ENCODE measurements at regions not wholly inside any gene's neighbourhood (a gene's known extent, or its start where the extent isn't known, plus 50 kb on each side); places are given as distances from the start of the nearest gene placed in this dataset.

DNA sequence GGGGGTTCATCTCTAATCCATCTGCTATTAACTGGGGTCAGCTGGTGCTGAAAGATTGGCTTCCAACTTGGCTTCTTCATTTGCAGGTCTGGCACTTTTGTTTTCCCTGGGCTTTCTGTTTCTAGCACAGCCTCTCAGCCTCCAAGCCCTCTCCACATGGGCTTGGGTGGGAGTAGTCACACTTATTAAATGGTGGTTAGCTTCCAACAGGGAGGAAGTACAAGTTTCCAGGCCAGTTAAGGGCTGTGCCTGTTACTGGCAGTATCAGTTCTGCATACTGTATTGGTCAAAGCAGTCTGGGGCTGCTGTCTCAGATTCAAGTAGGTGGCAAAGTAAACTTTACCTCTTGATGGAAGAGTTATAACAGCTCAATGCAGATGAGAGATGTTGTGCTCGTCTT, 627.1 kb upstream of the CCDC54 start:
- no peak for DNase-seq (ENCODE audit: low read depth in 2 of 2)

DNA sequence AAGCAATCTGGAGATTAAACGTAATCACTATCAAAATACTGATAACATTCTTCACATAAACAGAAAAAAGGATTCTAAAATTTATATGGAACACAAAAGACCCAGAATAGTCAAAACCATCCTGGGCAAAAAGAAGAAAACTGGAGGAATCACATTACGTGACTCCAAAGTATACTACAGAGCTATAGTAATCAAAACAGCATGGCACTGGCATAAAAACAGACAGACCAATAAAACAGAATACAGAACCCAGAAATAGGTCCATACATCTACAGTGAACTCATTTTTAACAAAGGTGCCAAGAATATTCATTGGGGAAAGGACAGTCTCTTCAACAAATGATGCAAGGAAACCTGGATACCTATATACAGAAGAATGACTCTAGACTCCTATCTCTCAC, 621.9 kb upstream of the CCDC54 start:
- DNase-seq (ENCODE audit: low read depth in 2 of 2), result no peak

DNA sequence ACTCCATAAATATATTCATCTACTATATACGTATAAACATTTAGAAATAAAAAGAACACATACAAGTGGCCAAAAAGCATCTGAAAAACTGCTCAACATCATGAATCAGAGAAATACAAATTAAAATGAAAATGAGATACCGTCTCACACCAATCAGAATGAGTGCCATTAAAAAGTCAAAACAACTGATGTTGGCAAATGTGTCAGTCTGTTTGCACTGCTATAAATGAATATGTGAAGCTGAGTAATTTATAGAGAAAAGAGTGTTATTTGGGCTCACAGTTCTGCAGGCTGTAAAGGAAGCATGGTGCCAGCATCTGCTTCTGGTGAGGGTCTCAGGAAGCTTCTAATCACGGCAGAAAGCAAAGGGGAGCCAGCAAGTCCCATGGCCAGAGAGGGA, 620.3 kb upstream of the CCDC54 start:
- DNase-seq (ENCODE audit: low read depth in 2 of 2), result no peak

DNA sequence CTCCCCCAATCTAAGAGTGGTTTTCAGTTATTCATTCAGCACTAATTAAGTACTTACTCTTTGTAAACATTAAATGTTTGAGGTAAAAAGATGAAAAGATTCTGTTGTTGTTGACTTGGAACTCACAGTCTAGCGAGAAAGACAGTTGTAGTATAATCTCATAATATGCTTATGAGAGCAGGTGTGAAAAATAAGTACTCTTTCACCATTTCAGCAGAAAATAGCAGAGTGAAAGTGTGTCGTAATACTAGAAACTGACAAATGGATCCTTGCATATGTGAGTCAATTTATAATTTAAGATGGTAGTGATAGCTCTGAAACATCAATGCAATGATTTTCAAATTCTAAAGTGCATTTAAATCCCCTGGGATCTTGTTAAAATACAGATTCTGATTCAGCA, 618.8 kb upstream of the CCDC54 start:
- DNase-seq (ENCODE audit: low read depth in 2 of 2), result peak in 1 of 2 experiments; percentile 20

DNA sequence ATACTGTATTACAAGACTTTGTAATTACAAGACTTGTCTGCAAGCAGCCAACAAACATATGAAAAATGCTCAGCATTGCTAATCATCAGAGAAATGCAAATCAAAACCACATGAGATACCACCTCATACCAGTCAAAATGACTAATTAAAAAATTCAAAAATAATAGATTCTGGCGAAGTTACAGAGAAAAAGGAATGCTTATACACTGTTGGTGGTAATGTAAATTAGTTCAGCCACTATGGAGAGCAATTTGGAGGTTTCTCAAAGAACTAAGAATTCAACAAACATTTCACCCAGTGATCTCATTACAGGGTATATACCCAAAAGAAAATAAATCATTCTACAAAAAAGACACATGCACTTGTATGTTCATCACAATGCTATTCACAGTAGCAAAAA, 617.5 kb upstream of the CCDC54 start:
- DNase-seq (ENCODE audit: low read depth in 2 of 2), result peak; percentile 65 to 68

DNA sequence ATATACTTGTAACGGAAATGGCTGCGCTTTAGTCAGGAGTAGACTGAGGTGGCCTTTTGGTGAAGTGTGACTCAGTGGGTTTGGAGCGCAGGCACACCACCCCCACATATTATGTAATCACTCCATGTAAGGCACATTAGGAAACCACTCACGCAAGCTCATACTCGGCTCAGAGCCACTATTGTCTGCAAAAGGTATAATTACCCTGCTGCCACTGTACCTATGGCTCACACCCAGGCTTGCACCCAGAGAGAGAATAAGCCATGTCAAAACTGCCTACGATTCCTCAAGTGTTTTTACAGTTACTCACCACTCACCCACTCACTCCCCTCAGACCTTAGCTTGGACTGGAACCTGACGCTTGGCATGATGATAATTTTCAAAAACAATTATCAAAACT, 611.9 kb upstream of the CCDC54 start:
- DNase-seq (ENCODE audit: low read depth in 2 of 2), result no peak

DNA sequence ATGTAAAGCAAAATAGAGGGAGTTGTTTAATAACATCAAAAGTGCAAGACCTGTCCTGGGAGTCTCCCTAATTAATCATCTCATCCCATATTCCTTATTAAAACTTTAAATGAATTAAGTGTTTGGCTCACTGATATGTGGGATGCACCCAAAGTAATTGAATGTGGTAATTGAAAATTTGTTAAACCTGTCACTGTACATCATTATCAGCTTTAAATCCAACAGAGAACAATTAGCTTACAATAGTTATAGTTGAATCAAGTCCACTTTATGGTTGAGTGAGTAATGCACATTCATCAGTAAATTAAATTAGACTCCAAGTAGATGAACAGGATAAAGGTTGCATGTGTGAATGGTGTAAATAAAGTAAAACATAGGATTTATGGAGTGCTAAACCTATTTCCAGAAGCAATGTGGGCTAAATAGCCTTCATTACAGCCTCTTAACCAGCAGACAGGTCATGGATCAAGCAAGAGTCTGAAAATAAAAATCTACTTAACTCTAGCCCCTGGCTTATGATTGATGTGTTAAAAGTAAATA, 608.2 kb upstream of the CCDC54 start:
- DNase-seq (ENCODE audit: low read depth in 2 of 2), result no peak

DNA sequence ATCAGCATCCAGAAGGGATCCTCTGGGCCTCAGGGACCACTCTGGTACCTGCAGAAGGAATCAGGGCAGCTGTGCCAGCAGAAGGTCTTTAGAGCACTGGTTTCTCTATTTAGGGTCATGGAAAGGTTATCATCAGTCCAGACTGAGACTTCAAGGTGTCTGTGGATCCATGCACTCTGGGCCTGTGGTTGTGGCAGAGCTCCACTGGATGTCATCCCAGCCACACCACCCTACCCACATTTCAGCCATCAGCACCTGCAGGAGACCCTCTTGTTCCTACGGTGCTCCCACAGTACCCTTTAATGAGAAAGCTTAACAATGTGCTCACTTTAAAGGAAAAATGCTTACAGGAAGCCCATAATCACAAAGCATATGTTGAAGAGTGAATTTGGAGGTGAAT, 603.4 kb upstream of the CCDC54 start:
- no peak for DNase-seq (ENCODE audit: low read depth in 2 of 2)

DNA sequence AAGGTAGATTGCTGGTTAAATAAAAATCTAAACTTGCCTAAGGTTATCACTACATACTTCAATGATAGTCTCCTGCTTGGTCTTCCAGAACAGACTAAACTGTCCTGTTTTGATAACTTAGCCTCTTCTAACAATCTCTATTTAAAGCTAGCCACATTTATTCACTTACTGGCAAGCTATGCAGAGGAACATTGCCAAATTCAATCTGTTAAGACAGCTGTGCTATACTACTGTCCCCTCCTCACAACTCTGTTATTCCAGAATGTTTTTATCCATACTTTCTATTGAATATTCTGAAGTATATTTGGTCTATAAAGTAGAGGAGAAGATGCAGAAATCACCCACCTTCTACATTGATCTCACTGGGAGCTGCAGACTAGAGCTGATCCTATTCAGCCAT, 594.0 kb upstream of the CCDC54 start:
- DNase-seq (ENCODE audit: low read depth in 2 of 2), result no peak

DNA sequence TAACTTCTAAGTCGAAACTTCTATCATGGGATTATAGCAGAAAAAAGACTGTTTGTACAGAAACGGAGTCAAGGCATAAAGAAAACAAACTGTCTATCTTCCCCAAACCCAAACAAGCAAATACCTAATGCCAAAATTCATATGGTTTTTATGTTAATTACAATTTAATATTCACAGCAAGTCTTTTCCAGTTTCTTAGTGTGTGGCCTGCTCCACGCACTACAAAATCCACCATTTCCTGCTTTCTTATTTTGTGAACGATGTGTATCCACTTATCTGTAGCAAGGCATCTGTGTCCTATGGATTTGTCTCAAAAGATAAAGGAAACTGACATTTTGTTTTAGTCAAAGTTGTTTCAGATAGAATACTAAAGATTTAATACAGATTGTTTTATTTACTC, 588.0 kb upstream of the CCDC54 start:
- DNase-seq (ENCODE audit: low read depth in 2 of 2), result no peak

DNA sequence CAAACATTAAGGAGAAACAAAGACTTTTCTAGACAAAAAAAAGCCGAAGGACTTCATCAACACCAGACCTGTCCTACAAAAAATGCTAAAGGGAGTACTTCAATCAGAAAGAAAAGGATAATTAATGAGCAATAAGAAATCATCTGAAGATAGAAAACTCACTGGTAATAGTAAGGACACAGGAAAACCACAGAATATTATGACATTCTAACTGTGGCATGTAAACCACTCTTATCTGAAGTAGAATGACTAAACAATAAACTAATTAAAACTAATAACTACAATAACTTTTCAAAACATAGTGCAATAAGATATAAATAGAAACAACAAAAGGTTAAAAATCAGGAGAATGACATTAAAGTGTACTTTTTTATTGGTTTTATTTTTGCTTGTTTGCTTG, 584.5 kb upstream of the CCDC54 start:
- DNase-seq (ENCODE audit: low read depth in 2 of 2), result no peak

DNA sequence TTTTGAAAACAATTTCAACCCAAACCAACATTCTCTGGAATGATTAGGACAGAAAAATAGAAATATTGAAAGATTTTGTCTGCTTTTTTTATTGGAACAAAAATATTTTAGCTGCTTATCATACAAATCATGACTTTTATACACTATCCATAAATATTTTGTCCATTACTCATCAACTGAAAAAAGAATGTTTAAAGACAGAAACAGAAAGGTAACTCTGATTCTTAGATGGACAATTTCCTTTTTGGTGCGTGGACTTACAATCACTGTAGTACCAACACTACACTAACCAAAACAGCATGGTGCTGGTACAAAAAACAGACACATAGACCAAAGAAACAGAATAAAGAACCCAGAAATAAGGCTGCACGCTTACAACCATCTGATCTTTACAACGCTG, 582.8 kb upstream of the CCDC54 start:
- DNase-seq (ENCODE audit: low read depth in 2 of 2), result no peak

DNA sequence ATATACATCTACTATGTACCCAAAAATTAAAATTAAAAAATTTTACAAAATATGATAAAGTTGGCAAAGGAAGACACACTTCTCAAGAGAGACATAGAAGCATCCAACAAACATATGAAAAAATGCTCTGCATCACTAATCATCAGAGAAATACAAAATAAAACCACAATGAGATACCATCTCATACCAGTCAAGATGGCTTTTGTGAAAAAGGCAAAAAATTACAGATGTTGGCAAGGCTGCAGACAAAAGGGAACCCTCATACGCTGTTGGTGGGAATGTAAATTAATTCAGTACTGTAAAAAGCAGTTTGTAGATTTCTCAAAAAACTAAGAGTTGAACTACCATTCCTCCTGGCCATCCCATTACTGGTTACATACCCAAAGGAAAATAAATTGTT, 581.7 kb upstream of the CCDC54 start:
- DNase-seq (ENCODE audit: low read depth in 2 of 2), result no peak

DNA sequence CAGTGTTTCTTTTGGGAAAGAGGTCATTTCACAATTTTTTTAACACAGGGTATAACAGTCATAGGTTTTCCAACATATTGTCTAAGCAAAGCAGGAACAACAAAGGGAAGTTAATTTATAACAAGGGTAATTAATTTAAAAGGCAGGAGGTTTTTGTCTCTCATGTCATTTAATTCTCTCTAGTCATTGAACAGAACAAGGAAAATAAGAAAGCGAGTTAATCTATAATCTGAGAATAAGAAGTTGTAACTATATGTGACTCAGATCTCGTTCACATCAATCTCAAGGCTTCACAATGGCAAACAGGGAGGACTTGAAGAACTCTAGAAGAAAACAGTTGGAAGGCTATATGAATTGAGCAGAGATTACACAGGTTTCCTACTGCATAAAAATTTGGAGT, 579.8 kb upstream of the CCDC54 start:
- no peak for DNase-seq (ENCODE audit: low read depth in 2 of 2)

DNA sequence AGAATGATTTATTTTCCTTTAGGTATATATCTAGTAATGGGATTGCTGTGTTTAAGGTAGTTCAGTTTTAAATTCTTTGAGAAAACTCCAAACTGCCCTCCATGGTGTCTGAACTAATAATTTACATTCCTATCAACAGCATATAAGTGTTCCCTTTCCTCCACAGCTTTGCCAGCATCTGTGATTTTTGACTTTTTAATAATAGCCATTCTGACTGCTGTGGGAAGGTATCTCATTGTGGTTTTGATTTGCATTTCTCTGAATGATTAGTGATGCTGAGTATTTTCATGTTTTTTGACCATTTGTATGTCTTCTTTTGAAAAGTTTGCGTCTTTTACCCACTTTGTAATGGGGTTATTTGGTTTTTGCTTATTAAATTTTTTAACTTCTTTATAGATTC, 571.6 kb upstream of the CCDC54 start:
- no peak for DNase-seq (ENCODE audit: low read depth in 2 of 2)

DNA sequence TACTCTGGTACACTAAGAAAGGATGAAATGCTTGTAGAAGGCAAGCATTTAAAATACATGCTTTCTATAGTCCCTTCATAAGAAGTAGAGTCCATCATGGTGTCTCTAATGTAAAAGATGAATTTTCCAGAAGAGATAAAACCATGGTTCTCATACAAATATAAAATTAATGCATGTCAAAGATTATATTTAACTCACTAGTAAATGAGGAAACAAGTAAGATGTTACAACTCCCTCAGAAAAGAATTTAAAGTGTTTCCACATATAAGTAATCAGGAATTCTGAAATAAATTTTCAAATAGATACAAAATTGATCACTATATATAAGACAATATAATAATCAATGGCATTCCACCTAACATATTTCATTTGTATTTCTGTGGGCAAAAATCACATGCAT, 570.3 kb upstream of the CCDC54 start:
- no peak for DNase-seq (ENCODE audit: low read depth in 2 of 2)

DNA sequence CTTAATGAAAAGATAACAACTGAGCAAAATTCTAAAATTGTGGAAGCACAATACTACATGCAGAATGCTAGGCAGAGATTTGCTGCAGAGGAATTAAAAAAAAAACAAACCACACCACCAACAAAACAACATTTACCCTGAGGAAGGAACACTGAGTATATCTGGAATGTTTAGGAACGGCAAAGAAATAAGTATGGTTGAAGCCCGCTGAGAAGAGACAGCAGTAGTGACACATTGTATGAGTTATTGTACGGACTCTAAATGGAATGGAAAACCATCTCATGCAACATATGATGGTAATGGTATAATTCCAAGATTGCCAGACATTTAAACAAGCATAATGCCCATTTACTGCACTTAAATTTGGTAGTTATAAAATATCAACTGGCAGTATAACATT, 568.2 kb upstream of the CCDC54 start:
- DNase-seq (ENCODE audit: low read depth in 2 of 2), result no peak

DNA sequence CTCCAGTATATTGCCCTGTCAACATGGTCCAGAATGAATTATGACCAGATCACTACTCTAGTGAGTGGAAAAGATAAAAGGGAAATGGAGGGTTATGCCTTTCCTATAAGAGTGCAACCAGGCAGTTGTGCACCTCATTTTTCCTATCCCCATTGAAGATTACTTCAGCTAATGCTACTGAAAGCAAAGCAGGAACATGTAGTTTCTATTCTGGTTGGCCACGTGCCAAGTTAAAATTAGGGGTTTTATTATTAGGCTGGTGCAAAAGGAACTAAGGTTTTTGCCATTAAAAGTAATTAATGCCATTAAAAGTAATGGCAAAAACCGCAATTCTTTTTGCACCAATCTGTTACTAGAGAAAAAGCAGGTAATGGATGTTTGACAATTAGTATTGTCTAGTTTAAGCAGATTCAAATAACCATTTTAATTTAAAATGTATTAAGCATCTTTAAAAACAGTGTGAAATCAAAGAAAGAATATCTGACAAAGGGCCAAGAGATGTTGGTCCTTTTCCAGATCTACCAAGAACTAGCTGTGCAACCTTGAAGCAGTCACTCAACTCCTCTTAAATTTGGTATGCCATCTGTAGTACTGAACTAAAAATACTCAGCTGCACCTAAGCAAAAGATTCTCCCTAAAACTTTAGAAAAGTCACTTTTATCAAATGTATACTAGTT, 567.5 kb upstream of the CCDC54 start:
- DNase-seq (ENCODE audit: low read depth in 2 of 2), result no peak

DNA sequence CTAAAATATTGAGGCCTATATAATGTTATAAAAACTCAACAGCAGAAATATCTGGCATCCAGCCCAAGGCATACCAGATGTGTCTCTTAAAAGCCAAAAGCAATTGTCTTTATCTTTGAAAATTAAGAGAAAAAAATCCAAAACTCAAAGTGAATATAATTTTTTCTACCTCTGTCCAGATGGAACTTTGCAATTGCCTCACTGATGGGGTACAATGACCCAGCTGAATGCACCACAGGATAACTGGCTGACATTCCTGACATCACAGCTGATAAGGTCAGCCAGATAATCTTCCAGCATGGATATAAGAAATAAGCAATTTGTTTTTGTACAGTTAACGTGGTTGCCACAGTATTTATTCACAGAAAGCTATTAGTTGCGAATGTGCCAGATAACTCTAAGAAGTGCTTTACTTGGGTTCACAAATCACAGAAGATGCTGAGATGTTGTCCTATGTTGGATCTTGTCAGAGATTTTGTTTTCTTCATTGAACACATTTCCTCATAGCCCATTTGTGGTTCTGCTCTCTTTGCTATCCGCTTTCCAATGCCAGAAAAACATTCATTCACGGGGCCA, 566.9 kb upstream of the CCDC54 start:
- no peak for DNase-seq (ENCODE audit: low read depth in 2 of 2)

DNA sequence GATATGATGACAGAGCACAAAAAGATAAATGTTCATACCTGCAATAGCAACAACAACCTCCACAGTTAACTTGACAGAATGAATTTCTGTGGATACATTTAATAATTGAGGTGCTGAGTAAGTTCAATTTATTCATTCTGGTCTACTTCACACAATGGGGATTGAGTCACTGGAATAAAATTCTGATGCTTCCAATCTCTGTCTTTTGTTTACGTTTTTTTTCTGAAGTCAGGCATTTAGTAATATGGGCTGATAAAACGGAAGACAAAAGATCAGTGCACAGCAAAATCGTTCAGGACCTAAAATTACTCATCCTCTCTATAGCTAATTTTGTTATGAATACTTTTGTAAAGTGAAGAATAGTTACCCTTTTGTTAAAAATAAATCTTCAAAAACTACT, 565.9 kb upstream of the CCDC54 start:
- DNase-seq (ENCODE audit: low read depth in 2 of 2), result peak; percentile 39 to 41

DNA sequence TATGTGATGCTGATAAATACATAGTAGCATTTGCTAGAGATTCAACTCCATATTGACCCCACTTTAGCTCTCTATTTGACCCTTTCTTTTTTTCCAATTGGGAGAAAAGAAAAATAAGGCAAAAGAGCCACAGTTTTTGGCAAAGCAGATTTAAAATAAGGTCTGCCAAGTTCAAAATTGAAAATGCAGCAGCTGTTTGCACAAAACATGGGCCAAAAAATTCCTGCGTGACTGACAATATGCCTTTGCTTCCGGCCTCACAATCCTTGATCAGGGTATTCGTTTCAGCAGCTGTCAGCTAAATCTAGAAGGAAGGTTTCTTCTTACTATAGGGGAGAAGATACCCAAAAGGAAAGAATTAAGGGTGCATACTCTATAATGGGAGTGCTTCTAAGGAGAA, 563.5 kb upstream of the CCDC54 start:
- no peak for DNase-seq (ENCODE audit: low read depth in 2 of 2)

DNA sequence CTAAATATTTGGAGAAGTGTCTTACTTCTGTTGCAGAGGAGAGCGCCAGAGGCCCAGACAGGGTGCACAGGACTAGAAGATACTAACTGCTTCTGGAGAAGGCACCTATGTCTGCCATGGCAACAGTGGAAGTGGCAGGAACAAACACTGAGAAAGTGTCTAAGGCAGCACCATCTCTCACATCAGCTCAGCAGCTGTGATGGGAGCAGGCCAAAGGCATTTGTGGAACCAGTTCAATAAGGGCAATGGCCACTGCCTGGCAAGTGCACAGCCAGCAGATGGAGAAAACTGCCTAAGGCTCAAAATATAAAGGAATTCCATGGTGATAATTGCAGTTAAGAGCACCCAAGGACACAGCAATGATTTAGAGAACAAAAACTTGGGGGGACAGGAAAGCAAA, 563.0 kb upstream of the CCDC54 start:
- no peak for DNase-seq (ENCODE audit: low read depth in 2 of 2)

DNA sequence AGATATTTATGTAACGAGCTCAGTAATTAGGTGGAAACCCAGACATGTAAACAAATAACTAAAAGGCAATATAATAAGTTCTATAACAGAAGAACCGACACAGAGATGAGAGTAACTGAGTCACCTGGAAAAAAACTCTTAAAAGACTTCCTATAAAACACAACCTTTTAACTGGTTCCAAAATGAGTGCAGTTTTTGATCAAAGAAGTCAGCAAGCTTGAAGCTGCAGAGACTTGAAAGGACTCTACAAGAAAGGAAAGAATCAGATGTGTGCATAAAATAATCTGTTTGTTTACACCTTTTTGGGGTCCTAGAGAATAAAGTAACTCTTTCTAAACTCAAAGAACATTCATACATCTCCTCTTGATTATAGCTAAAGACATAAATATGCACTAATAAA, 560.4 kb upstream of the CCDC54 start:
- no peak for DNase-seq (ENCODE audit: low read depth in 2 of 2)

DNA sequence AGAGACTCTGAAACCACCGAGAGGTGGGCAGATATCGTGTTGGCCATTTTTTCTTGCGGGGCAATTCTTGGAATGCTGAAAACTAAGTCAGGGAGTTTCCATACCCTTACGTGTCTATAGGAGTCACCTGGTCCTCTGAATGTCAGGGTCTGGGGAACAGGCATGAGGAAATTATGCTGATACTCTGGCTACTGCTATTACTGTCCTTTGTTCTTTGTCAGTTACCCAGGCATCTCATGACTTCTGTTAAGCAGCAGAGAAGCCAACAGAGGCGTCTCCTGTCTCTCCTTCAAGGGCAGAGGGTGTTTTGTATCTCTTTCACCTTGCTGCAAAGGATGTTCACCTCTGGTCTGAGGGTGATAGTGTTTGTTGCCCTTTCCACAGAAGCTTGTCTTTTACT, 559.5 kb upstream of the CCDC54 start:
- no peak for DNase-seq (ENCODE audit: low read depth in 2 of 2)

Measured in fibroblast of skin of left quadriceps (primary cell).